ENCODE measurements at regions not wholly inside any gene's neighbourhood (a gene's known extent, or its start where the extent isn't known, plus 50 kb on each side); places are given as distances from the start of the nearest gene placed in this dataset.

- H3K27me3 ChIP-seq (ENCODE audit: insufficient read depth, low read length), result no peaks in the 10 kb centered on the region
- no peak overlapping the region for H3K4me3 ChIP-seq (ENCODE audit: low read depth, low read length)
- H3K36me3 ChIP-seq (ENCODE audit: insufficient read depth, low read length), result no peaks in the 10 kb centered on the region
- no peaks in the 10 kb centered on the region for H3K79me2 ChIP-seq (ENCODE audit: control insufficient read depth, insufficient read depth, low read length, unreplicated experiment)
- no peak overlapping the region for H2AFZ ChIP-seq (ENCODE audit: low read length, unreplicated experiment)
- H3K27ac ChIP-seq (ENCODE audit: low read depth, low read length), result no peak overlapping the region
- no peaks in the 10 kb centered on the region for H3K4me1 ChIP-seq (ENCODE audit: control insufficient read depth, insufficient read depth, low read length, unreplicated experiment)
Measured at GRCh38 chr14:81952917-81953316, 419.3 kb upstream of the SEL1L start.

- Histone ChIP-seq H3K36me3 (ENCODE audit: insufficient read depth, low read length) (no peaks in the 10 kb centered on the region), H3K79me2 (ENCODE audit: control insufficient read depth, insufficient read depth, low read length, unreplicated experiment) (no peaks in the 10 kb centered on the region), H3K4me3 (ENCODE audit: low read depth, low read length) (no peak overlapping the region), H3K27me3 (ENCODE audit: insufficient read depth, low read length) (no peaks in the 10 kb centered on the region), H2AFZ (ENCODE audit: low read length, unreplicated experiment) (no peak overlapping the region), H3K4me1 (ENCODE audit: control insufficient read depth, insufficient read depth, low read length, unreplicated experiment) (no peaks in the 10 kb centered on the region), H3K27ac (ENCODE audit: low read depth, low read length) (no peak overlapping the region)
Measured at GRCh38 chr14:81953419-81953818, 419.8 kb upstream of the SEL1L start.

DNA sequence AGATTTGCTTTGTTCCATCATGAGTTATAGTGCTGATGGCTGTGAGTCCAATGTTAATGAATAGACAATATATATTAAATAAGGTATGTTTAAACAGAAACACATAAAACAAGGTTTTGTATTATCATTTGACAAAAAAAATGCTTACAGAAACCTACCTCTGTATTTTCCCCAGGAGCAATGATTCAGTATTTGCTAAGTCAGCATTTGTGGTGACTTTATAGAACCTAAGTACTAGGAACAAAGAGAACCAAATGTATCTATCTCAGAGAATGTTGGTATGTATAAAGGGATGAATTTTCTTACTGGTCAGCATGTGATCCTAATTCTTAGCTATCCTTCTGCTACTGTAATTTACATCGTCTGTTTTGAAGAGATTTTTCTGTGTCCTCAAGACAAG is 421.5 kb upstream of the SEL1L start:
- Histone ChIP-seq H3K27ac (ENCODE audit: low read depth, low read length) (no peak overlapping the region), H3K4me1 (ENCODE audit: control insufficient read depth, insufficient read depth, low read length, unreplicated experiment) (no peaks in the 10 kb centered on the region), H3K36me3 (ENCODE audit: insufficient read depth, low read length) (no peaks in the 10 kb centered on the region), H2AFZ (ENCODE audit: low read length, unreplicated experiment) (no peak overlapping the region), H3K27me3 (ENCODE audit: insufficient read depth, low read length) (no peaks in the 10 kb centered on the region), H3K4me3 (ENCODE audit: low read depth, low read length) (no peak overlapping the region), H3K79me2 (ENCODE audit: control insufficient read depth, insufficient read depth, low read length, unreplicated experiment) (no peaks in the 10 kb centered on the region)

DNA sequence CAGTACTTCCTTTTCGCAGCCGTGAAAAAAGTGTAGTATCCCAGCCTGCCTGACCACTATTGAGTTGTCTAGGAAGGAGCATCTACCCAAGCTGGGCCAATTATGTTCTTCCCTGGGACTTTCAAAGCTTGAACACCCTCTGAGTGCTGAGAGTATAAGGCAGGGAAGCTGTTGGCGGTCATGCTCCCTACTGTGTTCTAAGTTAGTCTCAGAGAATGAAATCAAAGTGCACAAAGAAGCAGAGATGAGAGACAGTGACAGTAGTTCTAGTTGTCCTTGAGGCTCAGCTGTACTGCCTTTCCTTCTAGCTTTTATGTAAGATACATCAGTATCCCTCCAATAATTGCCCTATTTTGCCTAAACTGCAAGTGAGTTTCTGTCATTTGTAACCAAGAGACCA is 427.1 kb upstream of the SEL1L start:
- Histone ChIP-seq H3K79me2 (ENCODE audit: control insufficient read depth, insufficient read depth, low read length, unreplicated experiment) (no peaks in the 10 kb centered on the region), H3K4me3 (ENCODE audit: low read depth, low read length) (no peak overlapping the region), H3K36me3 (ENCODE audit: insufficient read depth, low read length) (no peaks in the 10 kb centered on the region), H2AFZ (ENCODE audit: low read length, unreplicated experiment) (no peak overlapping the region), H3K27me3 (ENCODE audit: insufficient read depth, low read length) (no peaks in the 10 kb centered on the region), H3K4me1 (ENCODE audit: control insufficient read depth, insufficient read depth, low read length, unreplicated experiment) (no peaks in the 10 kb centered on the region), H3K27ac (ENCODE audit: low read depth, low read length) (no peak overlapping the region)

- H3K27ac ChIP-seq (ENCODE audit: low read depth, low read length), result no peak overlapping the region
- H3K36me3 ChIP-seq (ENCODE audit: insufficient read depth, low read length), result no peaks in the 10 kb centered on the region
- H3K27me3 ChIP-seq (ENCODE audit: insufficient read depth, low read length), result no peaks in the 10 kb centered on the region
- no peaks in the 10 kb centered on the region for H3K79me2 ChIP-seq (ENCODE audit: control insufficient read depth, insufficient read depth, low read length, unreplicated experiment)
- no peak overlapping the region for H2AFZ ChIP-seq (ENCODE audit: low read length, unreplicated experiment)
- no peaks in the 10 kb centered on the region for H3K4me1 ChIP-seq (ENCODE audit: control insufficient read depth, insufficient read depth, low read length, unreplicated experiment)
- no peak overlapping the region for H3K4me3 ChIP-seq (ENCODE audit: low read depth, low read length)
Measured at GRCh38 chr14:81963846-81964245, 430.2 kb upstream of the SEL1L start.

GRCh38 chr14:81970307-81970706 is 436.7 kb upstream of the SEL1L start:
- Histone ChIP-seq H3K4me3 (ENCODE audit: low read depth, low read length) (no peak overlapping the region), H3K4me1 (ENCODE audit: control insufficient read depth, insufficient read depth, low read length, unreplicated experiment) (no peaks in the 10 kb centered on the region), H3K27me3 (ENCODE audit: insufficient read depth, low read length) (no peaks in the 10 kb centered on the region), H2AFZ (ENCODE audit: low read length, unreplicated experiment) (no peak overlapping the region), H3K79me2 (ENCODE audit: control insufficient read depth, insufficient read depth, low read length, unreplicated experiment) (no peaks in the 10 kb centered on the region), H3K36me3 (ENCODE audit: insufficient read depth, low read length) (no peaks in the 10 kb centered on the region), H3K27ac (ENCODE audit: low read depth, low read length) (no peak overlapping the region)

DNA sequence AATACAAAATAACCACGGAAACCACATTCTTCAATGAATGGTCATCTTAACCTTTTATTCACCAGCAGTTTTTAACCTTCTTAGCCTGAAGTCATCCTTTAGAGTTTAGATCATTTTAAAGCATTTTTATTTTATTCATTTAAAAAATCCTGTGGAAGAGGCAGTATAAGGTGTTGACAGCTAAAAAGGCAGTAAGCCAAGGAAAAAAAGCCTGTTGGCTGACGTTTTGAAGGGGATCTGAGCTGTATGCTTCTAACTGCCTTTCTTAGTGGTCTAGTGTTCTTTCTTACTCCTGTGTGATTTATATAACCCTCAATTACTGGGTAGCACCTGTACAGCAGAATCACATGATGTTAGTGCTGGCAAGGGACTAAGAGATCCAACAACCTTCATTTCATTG is 438.3 kb upstream of the SEL1L start:
- Histone ChIP-seq H3K27me3 (ENCODE audit: insufficient read depth, low read length) (no peaks in the 10 kb centered on the region), H3K79me2 (ENCODE audit: control insufficient read depth, insufficient read depth, low read length, unreplicated experiment) (no peaks in the 10 kb centered on the region), H2AFZ (ENCODE audit: low read length, unreplicated experiment) (no peak overlapping the region), H3K4me1 (ENCODE audit: control insufficient read depth, insufficient read depth, low read length, unreplicated experiment) (no peaks in the 10 kb centered on the region), H3K36me3 (ENCODE audit: insufficient read depth, low read length) (no peaks in the 10 kb centered on the region), H3K27ac (ENCODE audit: low read depth, low read length) (no peak overlapping the region), H3K4me3 (ENCODE audit: low read depth, low read length) (no peak overlapping the region)

DNA sequence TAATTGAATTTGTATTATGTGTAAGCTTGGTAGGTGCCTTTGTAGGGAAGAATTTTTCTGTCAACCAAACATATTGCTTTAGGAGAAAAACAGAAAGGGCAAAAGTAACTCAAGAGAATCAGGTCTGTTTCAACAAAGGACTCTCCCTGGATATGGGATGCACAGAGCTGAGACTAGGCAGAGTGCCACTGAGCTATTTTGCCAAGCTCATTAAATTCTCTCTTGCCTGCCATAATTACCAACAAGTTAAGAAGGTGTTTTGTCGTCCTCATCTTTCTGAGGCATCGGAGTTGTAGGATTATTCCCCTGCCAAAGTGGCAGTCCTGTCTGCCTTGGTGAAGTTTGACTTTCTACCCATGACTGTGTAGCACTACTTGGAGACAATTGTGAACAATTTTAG is 438.9 kb upstream of the SEL1L start:
- Histone ChIP-seq H3K79me2 (ENCODE audit: control insufficient read depth, insufficient read depth, low read length, unreplicated experiment) (no peaks in the 10 kb centered on the region), H3K27ac (ENCODE audit: low read depth, low read length) (no peak overlapping the region), H2AFZ (ENCODE audit: low read length, unreplicated experiment) (no peak overlapping the region), H3K36me3 (ENCODE audit: insufficient read depth, low read length) (no peaks in the 10 kb centered on the region), H3K4me3 (ENCODE audit: low read depth, low read length) (no peak overlapping the region), H3K27me3 (ENCODE audit: insufficient read depth, low read length) (no peaks in the 10 kb centered on the region), H3K4me1 (ENCODE audit: control insufficient read depth, insufficient read depth, low read length, unreplicated experiment) (no peaks in the 10 kb centered on the region)

DNA sequence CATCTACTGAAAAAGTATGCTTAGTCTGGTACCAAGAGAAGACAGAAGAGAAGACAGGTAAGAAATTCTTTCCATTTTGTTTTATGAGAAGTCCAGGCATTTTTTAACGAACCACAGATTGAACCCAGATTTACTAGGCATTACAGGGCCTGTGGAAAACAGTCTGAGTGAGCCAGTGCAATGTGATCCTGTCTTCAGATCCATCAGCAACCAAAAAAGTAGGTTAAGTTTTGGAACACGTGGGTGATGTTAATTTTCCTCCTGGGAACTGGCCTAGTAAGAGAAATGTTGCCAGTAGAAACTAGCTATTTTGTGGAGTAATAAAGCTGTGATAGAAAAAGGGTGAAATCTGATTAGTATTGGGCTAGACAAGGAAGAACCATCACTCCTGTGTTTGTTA is 440.9 kb upstream of the SEL1L start:
- Histone ChIP-seq H3K27ac (ENCODE audit: low read depth, low read length) (no peak overlapping the region), H3K4me3 (ENCODE audit: low read depth, low read length) (no peak overlapping the region), H2AFZ (ENCODE audit: low read length, unreplicated experiment) (no peak overlapping the region), H3K79me2 (ENCODE audit: control insufficient read depth, insufficient read depth, low read length, unreplicated experiment) (no peaks in the 10 kb centered on the region), H3K4me1 (ENCODE audit: control insufficient read depth, insufficient read depth, low read length, unreplicated experiment) (no peaks in the 10 kb centered on the region), H3K36me3 (ENCODE audit: insufficient read depth, low read length) (no peaks in the 10 kb centered on the region), H3K27me3 (ENCODE audit: insufficient read depth, low read length) (no peaks in the 10 kb centered on the region)

GRCh38 chr14:81980601-81981306 is 447.1 kb upstream of the SEL1L start:
- no peaks in the 10 kb centered on the region for H3K79me2 ChIP-seq (ENCODE audit: control insufficient read depth, insufficient read depth, low read length, unreplicated experiment)
- no peak overlapping the region for H3K4me3 ChIP-seq (ENCODE audit: low read depth, low read length)
- H3K27ac ChIP-seq (ENCODE audit: low read depth, low read length), result no peak overlapping the region
- H2AFZ ChIP-seq (ENCODE audit: low read length, unreplicated experiment), result no peak overlapping the region
- no peaks in the 10 kb centered on the region for H3K4me1 ChIP-seq (ENCODE audit: control insufficient read depth, insufficient read depth, low read length, unreplicated experiment)
- H3K36me3 ChIP-seq (ENCODE audit: insufficient read depth, low read length), result no peaks in the 10 kb centered on the region
- no peaks in the 10 kb centered on the region for H3K27me3 ChIP-seq (ENCODE audit: insufficient read depth, low read length)

DNA sequence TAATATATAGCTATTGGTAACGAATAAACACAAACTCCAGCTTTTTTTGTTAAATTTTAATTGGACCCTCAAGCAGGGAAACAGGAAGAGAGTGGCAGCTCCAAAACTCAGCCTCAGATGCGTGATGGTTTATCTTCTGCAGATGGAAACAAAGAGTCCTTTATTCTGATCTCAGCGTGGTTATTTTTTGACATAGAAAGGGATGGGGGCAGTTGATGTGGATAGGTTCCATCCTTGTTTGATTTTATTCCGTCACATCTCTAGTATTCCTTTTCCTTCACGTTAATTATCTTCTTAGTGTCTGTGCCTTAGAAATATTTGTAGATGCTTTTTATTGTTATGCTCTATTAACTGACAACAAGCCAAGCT is 447.6 kb upstream of the SEL1L start:
- Histone ChIP-seq H3K27ac (ENCODE audit: low read depth, low read length) (no peak overlapping the region), H3K4me1 (ENCODE audit: control insufficient read depth, insufficient read depth, low read length, unreplicated experiment) (no peaks in the 10 kb centered on the region), H2AFZ (ENCODE audit: low read length, unreplicated experiment) (no peak overlapping the region), H3K4me3 (ENCODE audit: low read depth, low read length) (no peak overlapping the region), H3K79me2 (ENCODE audit: control insufficient read depth, insufficient read depth, low read length, unreplicated experiment) (no peaks in the 10 kb centered on the region), H3K36me3 (ENCODE audit: insufficient read depth, low read length) (no peaks in the 10 kb centered on the region), H3K27me3 (ENCODE audit: insufficient read depth, low read length) (no peaks in the 10 kb centered on the region)

Data from ACC112 (cell line).